ENCODE measurements at regions not wholly inside any gene's neighbourhood (a gene's known extent, or its start where the extent isn't known, plus 50 kb on each side); places are given as distances from the start of the nearest gene placed in this dataset.
"Not testable (repeated sequence)": the region's sequence is repeated elsewhere in the genome, so short reads cannot be mapped to it uniquely, and the experiment has no call there.

- H3K4me1 ChIP-seq (replicated peaks in 1 of 2); H3K27ac ChIP-seq; ATAC-seq (replicated peaks in 6 of 8); H3K4me3 ChIP-seq; in situ Hi-C loops (cut with MboI; ENCODE audit: low pct_unique_long_range_greater_than_20kb in 2 of 9, low sequenced_read_pairs in 9 of 9, unreplicated experiment in 9 of 9): not testable (repeated sequence)
- no CpG with 5 or more reads among the region's 5 CpGs for WGBS, 10 experiments
Observed at GRCh38 chr5:176067948-176068347, 99.8 kb upstream of the THOC3 start.

GRCh38 chr5:176073996-176074571 lies 106.0 kb upstream of the THOC3 start:
- ATAC-seq (replicated peaks in 6 of 8); H3K4me1 ChIP-seq (replicated peaks in 1 of 2); in situ Hi-C loops (cut with MboI; ENCODE audit: low pct_unique_long_range_greater_than_20kb in 2 of 9, low sequenced_read_pairs in 9 of 9, unreplicated experiment in 9 of 9); H3K4me3 ChIP-seq; H3K27ac ChIP-seq: not testable (repeated sequence)
- WGBS, 10 experiments: no CpG with 5 or more reads among the region's 9 CpGs

GRCh38 chr5:176083717-176084116 lies 115.6 kb upstream of the THOC3 start:
- in situ Hi-C loops (cut with MboI; ENCODE audit: low pct_unique_long_range_greater_than_20kb in 2 of 9, low sequenced_read_pairs in 9 of 9, unreplicated experiment in 9 of 9); H3K4me1 ChIP-seq (replicated peaks in 1 of 2); H3K4me3 ChIP-seq; ATAC-seq (replicated peaks in 6 of 8); H3K27ac ChIP-seq: not testable (repeated sequence)
- WGBS, 10 experiments: no CpG with 5 or more reads among the region's 9 CpGs

GRCh38 chr5:176103083-176103482 lies 135.0 kb upstream of the THOC3 start:
- ATAC-seq (replicated peaks in 6 of 8); H3K4me3 ChIP-seq; in situ Hi-C loops (cut with MboI; ENCODE audit: low pct_unique_long_range_greater_than_20kb in 2 of 9, low sequenced_read_pairs in 9 of 9, unreplicated experiment in 9 of 9); H3K4me1 ChIP-seq (replicated peaks in 1 of 2); H3K27ac ChIP-seq: not testable (repeated sequence)
- WGBS, 10 experiments: no CpG with 5 or more reads among the region's 3 CpGs

- whole genome bisulfite sequencing, 10 experiments: no CpG with 5 or more reads among the region's 8 CpGs
- H3K4me1 ChIP-seq (replicated peaks in 1 of 2); H3K4me3 ChIP-seq; in situ Hi-C loops (cut with MboI; ENCODE audit: low pct_unique_long_range_greater_than_20kb in 2 of 9, low sequenced_read_pairs in 9 of 9, unreplicated experiment in 9 of 9); H3K27ac ChIP-seq: not testable (repeated sequence)
- peak in 3 of 8 experiments; percentile 22 to 98 (median 95) for ATAC-seq (replicated peaks in 6 of 8)
Observed at GRCh38 chr5:176112888-176113287, 125.3 kb upstream of the SIMC1 start.

GRCh38 chr5:176113673-176114335 lies 124.4 kb upstream of the SIMC1 start:
- H3K4me1 ChIP-seq (replicated peaks in 1 of 2); H3K4me3 ChIP-seq; in situ Hi-C loops (cut with MboI; ENCODE audit: low pct_unique_long_range_greater_than_20kb in 2 of 9, low sequenced_read_pairs in 9 of 9, unreplicated experiment in 9 of 9); ATAC-seq (replicated peaks in 6 of 8); H3K27ac ChIP-seq: not testable (repeated sequence)
- no CpG with 5 or more reads among the region's 6 CpGs for WGBS, 10 experiments

- in situ Hi-C loops (cut with MboI; ENCODE audit: low pct_unique_long_range_greater_than_20kb in 2 of 9, low sequenced_read_pairs in 9 of 9, unreplicated experiment in 9 of 9): not testable (repeated sequence)
Observed at GRCh38 chr5:176114825-176115224, 123.4 kb upstream of the SIMC1 start.

GRCh38 chr5:176117699-176118238 lies 120.5 kb upstream of the SIMC1 start:
- in situ Hi-C loops (cut with MboI; ENCODE audit: low pct_unique_long_range_greater_than_20kb in 2 of 9, low sequenced_read_pairs in 9 of 9, unreplicated experiment in 9 of 9); ATAC-seq (replicated peaks in 6 of 8): not testable (repeated sequence)

More at GRCh38 chr5:176114825-176115224, 123.4 kb upstream of the SIMC1 start:
- peak in 3 of 8 experiments; percentile 59 to 76 (median 72) for ATAC-seq (replicated peaks in 6 of 8)
- not testable (repeated sequence) for H3K4me3 ChIP-seq; H3K27ac ChIP-seq; H3K4me1 ChIP-seq (replicated peaks in 1 of 2)
- 40% methylated on average over 1 of the region's 7 CpGs; no CpG with 5 or more reads in 9 of the 10 experiments for WGBS, 10 experiments

GRCh38 chr5:176122361-176122760 lies 115.9 kb upstream of the SIMC1 start:
- H3K4me3 ChIP-seq; H3K4me1 ChIP-seq (replicated peaks in 1 of 2); H3K27ac ChIP-seq; ATAC-seq (replicated peaks in 6 of 8); in situ Hi-C loops (cut with MboI; ENCODE audit: low pct_unique_long_range_greater_than_20kb in 2 of 9, low sequenced_read_pairs in 9 of 9, unreplicated experiment in 9 of 9): not testable (repeated sequence)
- 0 to 33% methylated on average over 1 of the region's 2 CpGs; no CpG with 5 or more reads in 8 of the 10 experiments for WGBS, 10 experiments

More at GRCh38 chr5:176117699-176118238, 120.5 kb upstream of the SIMC1 start:
- H3K4me3 ChIP-seq; H3K4me1 ChIP-seq (replicated peaks in 1 of 2); H3K27ac ChIP-seq: not testable (repeated sequence)
- whole genome bisulfite sequencing, 10 experiments: no CpG with 5 or more reads among the region's 8 CpGs

GRCh38 chr5:176124120-176124519 lies 114.1 kb upstream of the SIMC1 start:
- 76 to 90% (median 80%) methylated on average over 2 to 3 of the region's 11 CpGs; no CpG with 5 or more reads in 7 of the 10 experiments for WGBS, 10 experiments
- H3K27ac ChIP-seq; ATAC-seq (replicated peaks in 6 of 8); in situ Hi-C loops (cut with MboI; ENCODE audit: low pct_unique_long_range_greater_than_20kb in 2 of 9, low sequenced_read_pairs in 9 of 9, unreplicated experiment in 9 of 9); H3K4me1 ChIP-seq (replicated peaks in 1 of 2); H3K4me3 ChIP-seq: not testable (repeated sequence)

- WGBS, 10 experiments: 0 to 82% (median 65%) methylated on average over 1 of the region's 1 CpG
- Histone ChIP-seq H3K27ac (no peak overlapping the region), H3K4me1 (replicated peaks in 1 of 2) (no peaks in the 10 kb centered on the region), H3K4me3 (no peak overlapping the region)
- ATAC-seq (replicated peaks in 6 of 8): no peak
- in situ Hi-C loops (cut with MboI; ENCODE audit: low pct_unique_long_range_greater_than_20kb in 2 of 9, low sequenced_read_pairs in 9 of 9, unreplicated experiment in 9 of 9): no loop called here
Observed at GRCh38 chr5:176131771-176132170, 106.5 kb upstream of the SIMC1 start.

GRCh38 chr5:176132471-176133288 lies 105.5 kb upstream of the SIMC1 start:
- 51 to 93% (median 80%) methylated on average over 1 to 5 of the region's 29 CpGs; no CpG with 5 or more reads in 4 of the 10 experiments for WGBS, 10 experiments
- in situ Hi-C loops (cut with MboI; ENCODE audit: low pct_unique_long_range_greater_than_20kb in 2 of 9, low sequenced_read_pairs in 9 of 9, unreplicated experiment in 9 of 9): no loop called here

GRCh38 chr5:176133289-176133870 lies 104.8 kb upstream of the SIMC1 start:
- WGBS, 10 experiments: 0 to 55% (median 40%) methylated on average over 1 to 4 of the region's 34 CpGs; no CpG with 5 or more reads in 7 of the 10 experiments
- H3K27ac ChIP-seq: no peak overlapping the region
- ATAC-seq (replicated peaks in 6 of 8): peak in 2 of 8 experiments; percentile 16 to 55
- H3K4me1 ChIP-seq (replicated peaks in 1 of 2): no peaks in the 10 kb centered on the region
- in situ Hi-C loops (cut with MboI; ENCODE audit: low pct_unique_long_range_greater_than_20kb in 2 of 9, low sequenced_read_pairs in 9 of 9, unreplicated experiment in 9 of 9): no loop called here
- no peak overlapping the region for H3K4me3 ChIP-seq

More at GRCh38 chr5:176132471-176133288, 105.5 kb upstream of the SIMC1 start:
- no peak overlapping the region for H3K4me3 ChIP-seq
- ATAC-seq (replicated peaks in 6 of 8): no peak
- H3K4me1 ChIP-seq (replicated peaks in 1 of 2): no peaks in the 10 kb centered on the region
- no peak overlapping the region for H3K27ac ChIP-seq
